ENCODE measurements at regions not wholly inside any gene's neighbourhood (a gene's known extent, or its start where the extent isn't known, plus 50 kb on each side); places are given as distances from the start of the nearest gene placed in this dataset.

DNA sequence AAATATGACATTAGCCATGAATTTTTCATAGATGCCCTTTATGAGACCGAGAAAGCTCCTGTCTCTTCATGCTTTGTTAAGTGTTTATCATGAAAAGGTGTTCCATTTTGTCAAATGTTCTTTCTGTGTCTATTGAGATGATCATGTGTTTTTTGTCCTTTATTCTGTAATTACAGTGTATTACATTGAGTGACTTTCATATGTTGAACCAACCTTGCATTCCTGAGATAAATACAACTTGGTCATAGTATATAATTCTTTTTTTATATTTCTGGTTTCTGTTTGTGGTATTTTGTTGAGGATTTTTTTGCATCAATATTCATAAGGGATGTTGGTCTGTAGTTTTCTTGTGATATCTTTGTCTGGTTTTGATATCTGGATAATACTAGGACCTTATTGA is 52.9 kb upstream of the HPCAL1 start:
- no peak overlapping the region for H3K4me3 ChIP-seq (ENCODE audit: low read length)
- no peaks in the 10 kb centered on the region for H3K27me3 ChIP-seq (ENCODE audit: control insufficient read depth, insufficient read depth, low read length)
- no peak overlapping the region for H3K9ac ChIP-seq (ENCODE audit: low read length)
- H3K4me1 ChIP-seq (ENCODE audit: control insufficient read depth, insufficient read depth, low read length), result no peaks in the 10 kb centered on the region
- H3K27ac ChIP-seq (ENCODE audit: low read depth, low read length), result no peak overlapping the region
- H3K36me3 ChIP-seq (ENCODE audit: control insufficient read depth, insufficient read depth, low read length), result no peaks in the 10 kb centered on the region

DNA sequence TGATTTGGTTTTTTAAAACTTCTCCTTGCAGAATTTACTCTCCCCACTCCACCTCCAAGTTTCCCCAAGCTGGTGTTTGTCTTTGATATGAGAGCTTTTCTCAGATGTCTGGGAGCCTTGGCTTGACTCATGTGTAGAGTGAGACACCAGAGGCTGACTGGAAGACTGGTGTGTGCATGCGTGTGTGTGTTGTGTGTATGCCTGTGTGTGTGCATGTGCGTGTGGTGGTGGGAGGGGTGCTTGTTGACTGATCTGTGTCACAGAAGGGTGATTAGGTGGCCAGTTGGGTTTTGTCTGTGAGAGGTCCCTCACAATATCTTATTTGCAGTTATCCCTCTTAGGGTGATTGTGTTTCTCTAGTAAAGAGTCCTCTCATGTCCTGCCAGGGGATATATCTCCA is 50.5 kb upstream of the HPCAL1 start:
- Histone ChIP-seq H3K27me3 (ENCODE audit: control insufficient read depth, insufficient read depth, low read length) (no peaks in the 10 kb centered on the region), H3K9ac (ENCODE audit: low read length) (no peak overlapping the region), H3K4me3 (ENCODE audit: low read length) (no peak overlapping the region), H3K4me1 (ENCODE audit: control insufficient read depth, insufficient read depth, low read length) (no peaks in the 10 kb centered on the region), H3K27ac (ENCODE audit: low read depth, low read length) (no peak overlapping the region), H3K36me3 (ENCODE audit: control insufficient read depth, insufficient read depth, low read length) (no peaks in the 10 kb centered on the region)

DNA sequence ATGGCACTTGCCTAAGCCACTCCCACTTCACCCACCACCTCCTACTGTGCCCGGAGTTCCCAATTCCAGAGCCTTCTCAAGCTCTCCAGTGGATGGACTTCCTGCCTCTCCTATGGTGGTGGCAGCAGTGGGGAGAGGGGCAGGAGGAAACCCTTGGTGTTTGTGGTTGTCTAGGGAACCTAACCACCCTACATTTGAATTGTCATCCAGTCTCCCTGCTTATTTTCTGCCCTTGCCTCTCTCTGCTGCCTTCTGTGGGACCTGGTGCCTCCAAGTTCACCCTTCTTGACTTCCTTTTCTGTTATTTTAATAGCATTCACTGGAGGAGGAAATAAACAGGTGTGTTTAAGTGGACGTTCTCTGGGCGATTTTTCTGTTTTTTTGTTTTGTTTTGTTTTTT is 50.0 kb upstream of the HPCAL1 start:
- H3K9ac ChIP-seq (ENCODE audit: low read length), result no peak overlapping the region
- H3K27me3 ChIP-seq (ENCODE audit: control insufficient read depth, insufficient read depth, low read length), result no peaks in the 10 kb centered on the region
- H3K36me3 ChIP-seq (ENCODE audit: control insufficient read depth, insufficient read depth, low read length), result no peaks in the 10 kb centered on the region
- no peaks in the 10 kb centered on the region for H3K4me1 ChIP-seq (ENCODE audit: control insufficient read depth, insufficient read depth, low read length)
- H3K4me3 ChIP-seq (ENCODE audit: low read length), result no peak overlapping the region
- no peak overlapping the region for H3K27ac ChIP-seq (ENCODE audit: low read depth, low read length)
